ENCODE measurements at regions not wholly inside any gene's neighbourhood (a gene's known extent, or its start where the extent isn't known, plus 50 kb on each side); places are given as distances from the start of the nearest gene placed in this dataset.
"Not testable (repeated sequence)": the region's sequence is repeated elsewhere in the genome, so short reads cannot be mapped to it uniquely, and the experiment has no call there.

DNA sequence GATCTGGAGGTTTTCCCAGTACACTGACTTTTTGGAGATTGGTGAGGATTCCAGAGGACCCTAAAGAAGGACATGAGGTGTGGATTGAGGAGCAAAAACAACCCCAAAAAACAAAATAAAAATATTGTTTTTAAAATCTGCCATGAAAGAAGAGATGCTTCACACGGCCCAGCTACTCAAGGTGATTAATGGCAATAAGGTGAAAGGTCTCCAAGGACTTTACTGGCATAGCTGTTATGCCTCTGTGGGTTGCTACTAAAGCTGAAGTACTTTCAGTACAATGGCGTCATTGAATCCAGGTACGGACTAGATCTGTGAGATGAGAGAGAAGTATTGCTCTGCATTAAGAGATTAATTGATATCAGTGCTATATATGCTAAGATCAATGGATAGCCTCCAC lies 606.4 kb downstream of the TDRD15 start:
- no peak for DNase-seq

DNA sequence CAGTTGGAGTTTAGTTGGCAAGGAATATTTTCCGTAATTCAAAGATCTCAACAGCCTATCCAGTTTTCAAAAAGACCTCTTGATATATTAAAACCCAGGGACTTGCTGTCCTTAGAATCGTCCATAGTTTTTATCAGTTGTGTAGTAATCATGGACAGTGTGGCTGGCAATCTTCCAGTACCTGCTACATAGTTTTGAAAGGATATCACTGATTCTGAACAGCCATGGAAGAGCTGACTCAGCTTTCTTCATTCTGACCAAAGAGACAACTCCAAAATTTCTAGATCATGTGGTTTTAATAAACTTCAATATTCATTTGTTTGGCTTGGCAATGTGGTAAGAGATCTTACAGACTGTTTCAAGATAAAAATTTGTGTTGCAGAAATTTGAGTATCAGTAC lies 616.7 kb downstream of the TDRD15 start:
- DNase-seq: no peak

DNA sequence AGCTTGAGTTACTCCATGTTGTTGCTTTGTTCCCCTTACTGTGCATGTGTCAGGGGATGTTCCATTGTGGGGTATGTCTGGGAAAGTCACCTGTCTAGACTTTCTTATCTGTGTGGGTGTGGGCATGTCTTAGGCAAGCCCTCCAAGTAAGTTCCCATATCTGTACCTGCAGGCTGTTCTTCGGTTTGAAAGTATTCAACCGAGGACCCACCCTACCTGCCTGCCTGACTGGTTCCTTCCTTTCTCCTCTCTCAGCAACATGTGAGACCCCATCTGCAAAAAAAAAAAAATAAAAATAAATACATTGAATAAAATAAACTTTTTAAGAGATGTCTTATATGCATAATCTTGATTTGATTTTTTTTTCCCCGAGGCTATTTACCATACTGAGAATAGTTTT lies 622.7 kb downstream of the TDRD15 start:
- DNase-seq: no peak

DNA sequence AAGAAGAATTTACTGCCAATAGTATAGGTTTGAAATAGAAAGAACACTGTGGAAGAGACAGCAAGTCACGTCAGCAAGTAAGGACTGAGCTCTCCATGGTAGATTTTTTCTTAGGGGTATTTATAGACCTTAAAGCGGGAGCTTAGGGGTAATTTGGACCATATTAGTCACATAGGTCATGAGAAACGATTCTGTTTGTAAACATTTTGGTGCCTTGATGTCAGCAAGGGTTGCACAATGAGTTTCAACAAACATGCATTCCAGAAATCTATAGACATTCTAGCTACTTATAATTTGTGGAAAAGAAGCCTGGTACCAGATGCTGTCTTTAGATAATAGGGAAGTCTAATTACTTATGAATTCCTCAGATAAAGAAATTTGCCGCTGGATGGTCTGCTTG lies 624.7 kb downstream of the TDRD15 start:
- DNase-seq: no peak

DNA sequence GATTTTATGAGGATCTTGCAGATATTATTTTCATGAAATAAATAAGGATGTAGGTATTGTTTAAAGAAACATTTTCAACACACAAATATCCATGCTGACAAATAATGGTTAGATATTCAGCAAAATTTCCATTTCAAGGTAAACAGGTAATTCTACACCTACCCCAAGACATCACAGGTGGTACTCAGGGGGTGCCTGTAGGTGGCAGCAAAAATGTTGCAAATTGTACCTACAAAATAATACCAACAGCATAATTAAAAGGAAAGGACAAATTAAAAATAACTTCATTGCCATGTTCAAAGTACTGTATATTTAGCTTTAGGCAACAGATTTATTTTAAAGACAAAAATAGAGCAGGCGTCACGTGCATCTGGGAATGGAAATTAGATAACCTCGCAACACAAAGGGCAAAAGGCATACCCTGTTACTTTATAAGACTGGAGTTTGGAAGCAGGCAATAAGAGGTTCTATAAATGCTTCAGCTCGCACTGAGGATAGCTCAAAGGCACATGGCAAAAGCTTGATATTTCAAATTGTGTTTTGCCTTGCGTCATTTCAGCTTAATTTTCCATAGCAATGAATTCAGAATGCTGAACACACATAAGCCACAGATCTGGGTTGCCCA lies 630.5 kb downstream of the TDRD15 start:
- no peak for DNase-seq

DNA sequence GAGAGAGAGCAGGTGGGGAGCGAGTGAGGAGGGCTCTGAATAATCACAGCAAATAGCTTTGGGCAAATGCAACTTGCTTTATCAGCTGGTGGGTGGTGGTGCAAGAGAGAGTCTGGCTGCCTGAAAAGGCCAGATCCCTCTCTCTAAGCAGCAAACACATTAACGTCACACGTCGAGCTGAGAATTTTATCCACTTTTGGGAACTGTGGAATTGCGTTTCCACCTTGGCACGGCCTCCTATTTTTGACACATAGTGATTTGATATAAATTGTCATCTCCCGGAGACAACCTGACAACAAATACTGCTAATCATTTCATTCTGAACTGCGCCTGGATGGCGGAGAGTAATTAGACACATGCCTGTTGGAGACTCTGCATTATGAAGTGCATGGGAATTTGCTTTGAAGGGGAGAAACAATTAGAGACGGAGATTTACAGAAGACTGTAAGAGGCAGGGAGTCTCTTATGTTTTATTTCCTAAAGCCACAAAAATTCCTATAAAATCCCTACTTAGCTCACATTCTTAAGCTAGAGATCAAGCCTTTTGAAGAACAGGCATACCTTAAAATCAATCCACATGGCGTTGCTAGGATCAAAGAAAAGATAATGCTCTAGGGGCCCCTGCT lies 634.1 kb downstream of the TDRD15 start:
- DNase-seq: no peak

DNA sequence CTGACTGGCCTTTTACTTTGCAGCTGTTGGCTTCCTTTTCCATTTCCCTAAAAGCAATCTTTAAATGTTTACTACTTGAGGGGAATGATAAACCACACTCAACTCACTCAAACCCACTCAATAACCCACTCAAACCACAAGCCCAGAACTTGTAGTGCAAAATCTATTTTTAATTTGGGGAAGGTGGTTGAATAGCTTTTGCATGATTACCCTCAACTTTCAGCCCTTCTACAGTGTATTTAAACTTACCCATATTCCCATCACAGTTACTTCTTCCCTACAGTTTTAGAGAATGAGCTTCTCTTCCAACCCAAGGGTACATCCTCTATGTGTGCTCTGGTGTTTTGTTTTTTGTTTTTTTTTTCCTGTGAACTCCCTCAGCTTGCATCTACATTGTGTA lies 636.1 kb downstream of the TDRD15 start:
- DNase-seq: no peak

DNA sequence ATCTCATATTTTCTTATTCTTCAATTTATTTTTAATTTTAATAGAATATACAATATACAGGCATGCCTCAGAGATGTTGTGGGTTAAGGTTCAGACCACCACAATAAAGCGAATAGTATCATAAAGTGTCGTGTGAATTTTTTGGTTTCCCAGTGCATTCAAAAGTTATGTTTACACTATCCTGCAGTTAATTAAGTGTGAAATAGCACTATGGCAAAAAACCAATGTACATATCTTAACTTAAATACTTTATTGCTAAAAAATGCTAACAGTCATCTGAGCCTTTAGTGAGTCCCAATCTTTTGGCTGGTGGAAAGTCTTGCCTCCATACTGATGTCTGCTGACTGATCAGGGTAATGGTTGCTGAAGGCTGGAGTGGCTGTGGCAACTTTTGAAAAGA lies 637.6 kb downstream of the TDRD15 start:
- no peak for DNase-seq

DNA sequence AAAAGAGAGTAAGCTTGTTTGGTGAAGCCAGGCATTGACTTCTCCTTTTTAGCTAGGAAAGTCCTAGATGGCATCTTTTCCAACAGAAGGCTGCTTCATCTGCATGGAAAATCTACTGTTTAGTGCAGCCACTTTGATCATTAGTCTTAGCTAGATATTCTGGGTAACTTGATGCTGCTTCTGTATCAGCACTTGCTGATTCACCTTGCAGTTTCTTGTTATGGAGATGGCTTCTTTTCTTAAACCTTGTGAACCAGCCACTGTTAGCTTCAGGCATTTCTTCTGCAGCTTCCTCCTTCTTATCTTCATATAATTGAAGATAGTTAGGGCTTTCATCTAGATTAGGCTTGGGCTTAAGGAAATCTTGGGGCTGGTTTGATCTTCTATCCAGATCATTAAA lies 639.7 kb downstream of the TDRD15 start:
- DNase-seq: no peak

DNA sequence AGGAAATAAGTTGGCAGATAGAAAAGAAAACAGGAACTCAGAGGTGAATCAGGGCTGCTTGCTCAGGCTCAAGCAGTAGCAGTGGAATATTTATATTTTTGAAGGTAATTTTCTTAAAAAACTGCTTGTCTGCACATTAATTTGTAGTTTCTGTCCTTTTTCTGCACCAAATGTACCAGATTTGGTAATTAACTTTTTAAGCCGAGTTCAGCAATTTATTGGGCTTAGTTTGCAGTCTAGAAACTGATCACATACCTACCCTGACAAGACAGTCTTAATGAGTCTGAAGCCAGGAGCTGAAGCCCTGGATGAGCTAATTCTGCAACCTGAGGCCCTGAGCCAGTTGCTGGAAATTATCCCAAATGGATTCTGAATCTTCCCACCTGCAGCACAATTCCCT lies 647.0 kb downstream of the TDRD15 start:
- DNase-seq: no peak

DNA sequence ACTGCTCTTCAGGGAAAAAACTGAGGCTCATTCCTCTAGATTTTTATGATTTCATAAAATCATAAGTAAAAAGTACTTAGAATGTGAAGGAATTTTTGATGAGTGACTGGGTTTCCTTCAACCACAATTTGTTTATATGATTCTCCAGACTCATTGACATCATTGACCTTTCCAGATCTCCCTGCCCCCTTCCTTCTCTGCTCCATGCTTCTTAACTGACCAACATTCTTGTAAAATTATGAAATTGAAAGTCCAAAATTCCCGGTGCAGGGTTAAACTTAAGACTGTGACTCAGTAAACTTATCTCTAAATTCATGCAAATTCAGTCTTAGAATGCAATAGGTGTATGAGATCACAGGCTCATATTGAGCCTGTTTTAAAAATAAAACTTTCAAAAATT lies 648.9 kb downstream of the TDRD15 start:
- no peak for DNase-seq

DNA sequence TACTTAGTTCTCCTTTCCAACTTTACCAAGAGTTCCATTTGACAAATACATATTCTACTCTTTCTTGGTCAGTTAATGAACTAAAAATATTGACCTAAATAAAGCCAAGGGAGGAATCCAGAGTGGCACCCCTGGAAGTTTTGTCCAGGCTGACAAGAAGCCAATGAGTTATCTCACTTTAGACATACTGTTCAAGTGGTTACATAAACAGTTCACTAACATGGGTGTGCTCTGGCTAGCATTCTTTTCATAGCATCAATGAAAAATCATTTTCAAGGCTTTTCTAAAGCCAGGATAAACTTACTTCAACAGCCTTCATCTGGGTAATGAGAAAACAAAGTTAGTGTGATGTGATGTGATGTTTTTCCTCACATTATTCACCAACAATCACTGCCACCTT lies 649.4 kb downstream of the TDRD15 start:
- no peak for DNase-seq

DNA sequence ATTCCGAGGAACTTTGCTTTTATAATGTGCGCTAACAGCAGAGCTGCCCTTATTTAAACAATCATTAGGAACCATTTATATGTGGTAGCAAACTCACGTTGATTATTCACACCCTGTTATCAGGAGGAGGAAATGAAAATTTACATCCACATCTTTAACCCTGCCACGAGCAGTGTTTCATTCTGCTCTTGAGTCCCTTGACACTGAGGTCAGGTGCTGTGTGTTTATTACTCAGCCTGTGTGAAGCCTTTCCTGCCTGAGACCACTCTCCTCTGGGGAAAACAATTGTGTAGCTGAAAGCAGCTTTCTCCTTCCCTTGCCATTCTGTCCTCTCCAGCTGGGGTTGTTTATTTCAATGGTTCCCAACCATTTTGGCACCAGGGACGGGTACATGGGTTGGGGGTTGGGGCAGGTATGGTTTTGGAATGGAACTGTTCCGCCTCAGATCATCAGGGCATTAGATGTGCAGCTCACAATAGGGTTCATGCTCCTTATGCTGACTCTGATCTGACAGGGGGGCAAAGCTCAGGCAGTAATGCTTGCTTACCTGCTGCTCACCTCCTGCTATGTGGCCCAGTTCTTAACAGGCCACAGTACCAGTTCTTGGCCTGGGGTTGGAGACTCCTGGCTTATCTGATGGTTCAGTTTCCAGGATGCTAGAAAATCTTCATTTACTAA lies 651.1 kb downstream of the TDRD15 start:
- DNase-seq: no peak

DNA sequence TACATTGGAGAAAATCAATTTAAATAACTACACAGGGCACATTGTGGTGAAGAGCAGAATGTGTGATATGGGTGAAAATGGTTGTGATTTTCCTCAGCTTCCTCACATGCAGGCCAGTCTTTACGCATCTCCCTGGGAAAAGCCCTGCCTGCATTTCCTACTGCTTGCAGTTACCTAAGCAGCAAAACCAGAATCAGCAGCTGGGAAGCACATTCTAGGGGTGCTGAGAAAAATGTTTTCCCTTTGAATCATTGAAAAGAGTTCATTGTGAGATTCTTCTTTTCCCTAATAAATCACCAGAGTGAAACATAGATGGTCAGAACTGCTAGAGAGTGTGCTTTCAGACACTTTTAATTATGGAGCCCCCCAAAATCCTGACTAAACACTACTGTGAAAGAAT lies 656.0 kb downstream of the TDRD15 start:
- DNase-seq: no peak

DNA sequence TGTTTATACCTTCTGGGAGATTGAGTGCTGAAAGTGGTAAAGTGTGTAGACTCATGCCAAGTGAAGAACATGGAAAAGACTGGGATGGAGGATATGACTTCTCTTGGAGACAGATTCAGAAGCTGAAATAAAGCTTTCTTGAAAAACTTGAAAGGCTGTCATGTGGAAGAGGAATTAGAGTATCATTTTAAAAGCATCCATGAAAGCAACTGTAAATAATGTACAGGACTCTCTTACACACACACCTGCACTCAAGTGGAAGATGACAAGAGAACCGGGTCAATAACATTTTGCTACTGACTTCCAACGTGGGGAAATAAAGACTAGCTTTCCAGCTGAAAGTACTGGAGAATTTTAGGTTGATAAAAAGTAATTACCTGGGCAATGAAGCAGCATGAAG lies 658.2 kb downstream of the TDRD15 start:
- no peak for DNase-seq

DNA sequence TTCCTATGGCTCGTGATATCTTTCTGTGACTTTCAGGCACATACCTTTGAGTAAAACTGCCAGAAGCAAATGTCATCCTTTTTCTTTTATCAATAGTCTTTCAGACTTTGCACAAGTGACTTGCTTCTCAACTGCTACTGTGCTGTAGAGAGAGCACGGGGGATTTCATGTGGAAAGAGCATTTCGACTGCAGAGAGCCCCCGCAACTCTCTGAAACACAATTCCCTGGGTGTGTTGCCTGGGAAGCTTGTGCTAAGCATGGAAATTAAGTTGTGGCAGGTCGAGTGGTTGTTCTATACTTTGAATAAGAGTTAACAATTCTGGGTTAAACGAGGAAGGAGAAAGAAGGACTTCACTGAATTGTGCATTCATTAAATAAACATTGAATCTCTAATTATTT lies 659.1 kb downstream of the TDRD15 start:
- no peak for DNase-seq

DNA sequence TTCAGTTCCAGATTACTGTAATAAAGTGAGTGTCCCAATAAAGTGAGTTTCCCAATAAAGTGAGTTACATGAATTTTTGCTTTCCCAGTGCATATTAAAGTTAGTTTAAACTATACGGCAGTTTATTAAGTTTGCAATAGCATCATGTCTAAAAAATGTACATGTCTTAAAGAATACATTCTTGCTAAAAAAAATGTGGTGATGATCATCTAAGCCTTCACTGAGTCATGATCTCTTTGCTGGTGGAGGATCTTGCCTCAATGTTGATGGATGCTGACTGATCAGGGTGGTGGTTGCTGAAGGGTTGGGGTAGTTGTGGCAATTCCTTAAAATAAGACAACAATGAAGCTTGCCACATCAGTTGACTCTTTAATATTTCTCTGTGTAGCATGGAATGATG lies 664.2 kb downstream of the TDRD15 start:
- DNase-seq: no peak

DNA sequence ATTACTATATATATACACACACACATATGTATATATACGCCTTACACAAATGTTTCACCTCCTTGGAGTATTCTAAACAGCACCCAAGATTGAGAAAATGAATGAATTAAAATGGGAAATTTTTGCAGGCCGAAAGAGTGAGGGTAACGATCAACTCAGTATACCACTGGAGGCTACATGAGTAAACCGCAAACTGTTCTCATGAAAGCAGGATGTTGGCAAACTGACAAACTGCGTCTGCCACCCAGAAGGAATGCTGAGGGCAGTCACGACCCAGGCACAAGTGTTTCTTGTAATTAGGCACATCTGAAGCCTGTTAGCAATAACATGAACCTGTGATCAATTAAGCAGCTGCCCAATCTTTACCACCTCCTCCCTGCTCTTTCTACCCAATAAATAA lies 666.5 kb downstream of the TDRD15 start:
- DNase-seq: not testable (repeated sequence)

DNA sequence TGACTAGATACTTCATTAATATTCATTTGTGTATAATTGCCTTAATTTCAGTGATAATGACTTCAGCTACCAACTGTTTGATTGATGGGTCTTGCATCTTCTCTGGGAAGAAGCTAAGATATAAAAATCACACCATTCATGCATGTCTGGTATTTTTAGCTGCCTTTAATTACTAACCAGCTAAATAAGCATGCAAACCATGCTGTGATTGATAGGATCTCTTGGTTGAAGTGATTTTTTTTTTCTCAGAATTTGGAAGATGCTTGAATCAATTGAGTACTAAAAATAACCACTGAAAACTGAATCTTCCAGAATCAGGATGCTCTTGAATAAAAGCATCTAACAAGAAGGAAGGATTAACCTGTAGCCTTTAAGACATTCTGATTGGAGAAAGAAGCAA lies 668.8 kb downstream of the TDRD15 start:
- DNase-seq: no peak

DNA sequence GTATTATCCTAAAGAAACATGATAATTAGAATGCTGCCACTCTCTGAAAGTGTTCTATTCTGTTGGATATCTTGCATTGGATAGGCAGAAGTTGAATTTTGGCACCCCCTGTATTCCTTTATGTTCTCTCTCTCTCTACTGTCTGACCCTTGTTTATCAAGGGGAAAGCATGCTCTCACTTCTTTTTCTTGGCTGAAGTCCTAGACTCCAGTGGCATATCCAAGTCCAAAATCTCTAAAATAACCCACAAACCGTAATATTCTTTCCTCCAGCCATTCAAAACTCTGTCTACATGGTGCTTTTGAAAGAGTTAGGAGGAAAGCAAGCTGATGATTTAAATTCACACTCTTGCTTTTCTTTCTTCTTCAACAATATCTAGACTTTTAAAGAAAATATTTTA lies 669.7 kb downstream of the TDRD15 start:
- DNase-seq: no peak

DNA sequence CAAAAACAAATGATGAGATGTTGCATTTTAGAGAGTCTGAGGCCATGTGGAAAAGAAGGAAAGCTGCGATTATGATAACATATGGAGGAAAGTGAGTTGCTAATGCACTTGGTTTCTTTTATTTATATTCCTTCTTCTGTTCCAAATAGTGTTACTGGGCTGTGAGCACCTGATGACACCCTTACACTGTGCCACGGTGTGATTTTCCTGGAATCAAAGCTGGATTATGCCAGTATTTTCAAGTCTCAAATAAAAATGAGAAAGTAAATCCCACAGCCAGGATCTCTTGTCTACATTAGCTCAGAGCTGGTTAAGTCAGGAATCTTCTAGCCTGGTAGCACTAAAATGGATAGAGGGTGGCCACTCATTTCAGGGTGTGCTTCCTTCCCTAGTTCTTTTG lies 670.8 kb downstream of the TDRD15 start:
- DNase-seq: no peak

DNA sequence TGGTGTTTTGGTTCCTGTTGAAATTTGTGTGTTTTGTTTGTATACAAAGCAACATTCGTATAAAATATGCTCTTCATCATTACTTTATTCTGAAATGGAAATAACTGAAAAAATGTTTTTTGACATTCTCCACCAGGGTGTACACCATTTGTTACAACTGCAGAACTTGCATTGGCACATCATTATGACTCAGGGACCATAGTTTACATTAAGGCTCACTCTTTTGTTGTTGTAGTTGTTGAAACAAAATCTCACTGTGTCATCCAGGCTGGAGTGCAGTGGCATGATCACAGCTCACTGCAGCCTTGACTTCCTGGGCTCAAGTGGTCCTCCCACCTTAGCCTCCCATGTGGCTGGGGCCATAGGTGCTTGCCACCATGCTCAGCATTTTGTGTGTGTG lies 676.6 kb downstream of the TDRD15 start:
- DNase-seq: no peak

DNA sequence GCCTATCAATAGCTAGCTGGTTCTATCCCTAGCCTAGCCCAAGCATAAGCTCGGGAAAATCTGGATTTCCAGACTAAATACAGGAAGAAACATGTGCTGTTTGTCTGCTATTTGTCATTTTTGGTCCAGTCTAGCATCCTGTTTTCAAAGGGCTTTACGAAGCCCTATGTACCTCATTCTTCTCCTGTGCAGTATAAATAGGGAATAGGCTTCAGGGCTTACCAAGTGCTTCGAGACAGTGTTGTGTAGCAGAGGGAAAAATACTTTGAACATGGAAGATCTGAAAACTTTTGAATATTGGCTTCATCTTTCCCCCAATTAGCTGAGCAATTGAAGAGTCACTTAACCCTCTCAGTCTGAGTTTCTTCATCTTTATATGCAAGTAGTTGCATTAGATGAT lies 679.8 kb downstream of the TDRD15 start:
- DNase-seq: no peak

DNA sequence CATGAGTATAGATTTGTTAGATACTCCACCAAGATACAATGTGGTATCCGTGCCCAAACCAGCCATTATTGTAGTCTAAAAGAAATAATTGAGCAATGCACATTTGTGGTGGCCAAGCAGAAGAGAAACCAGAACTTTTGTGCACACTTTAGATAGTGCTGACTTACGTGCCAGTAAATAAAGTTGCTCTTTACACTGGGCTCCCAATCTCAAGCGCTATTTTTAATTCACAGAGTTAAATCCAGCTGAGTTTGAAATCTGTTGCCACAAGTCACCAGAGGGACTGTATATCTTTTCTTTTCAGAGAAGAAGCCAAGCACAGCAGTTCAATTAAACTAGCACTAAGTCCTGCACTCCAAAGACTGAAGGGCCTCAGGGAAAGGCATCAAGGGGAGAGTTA lies 680.4 kb downstream of the TDRD15 start:
- DNase-seq: no peak

DNA sequence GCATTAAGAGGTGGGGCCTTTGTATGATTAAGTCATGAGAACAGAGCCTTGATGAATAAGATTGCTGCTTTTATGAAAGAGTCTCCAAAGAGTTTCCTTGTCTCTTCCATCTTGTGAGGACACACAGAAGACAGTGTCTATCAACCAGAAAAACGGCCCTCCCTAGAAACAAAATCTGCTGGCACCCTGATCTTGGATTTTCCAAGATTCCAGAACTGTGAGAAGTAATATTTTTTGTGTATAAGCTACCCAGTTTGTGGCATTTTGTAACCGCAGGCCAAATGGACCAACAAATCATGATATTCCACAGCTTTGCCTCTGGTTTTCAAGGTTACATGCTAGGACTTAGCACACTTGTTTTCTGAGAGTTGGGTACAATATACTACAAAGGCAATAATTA lies 687.8 kb downstream of the TDRD15 start:
- DNase-seq: no peak
